DOHH2 (cell line): ENCODE measurements at regions not wholly inside any gene's neighbourhood (a gene's known extent, or its start where the extent isn't known, plus 50 kb on each side); places are given as distances from the start of the nearest gene placed in this dataset.

Source experiments
- H3F3A ChIP-seq: fragments of 200-600 bp; sonication (generic), shearing (Covaris generic); 2 replicates; pipeline ENCODE4 v1.6.0; 2016; ENCODE audit warnings: antibody characterized with exemption, mild to moderate bottlenecking; ENCODE audit not compliant: control insufficient read depth, insufficient read depth
- H3K27ac ChIP-seq: fragments of 200-600 bp; sonication (generic); 2 replicates; pipeline ENCODE4 v1.5.1; 2014; ENCODE audit warnings: low read depth, mild to moderate bottlenecking, low read length, moderate library complexity
- H3K27me3 ChIP-seq: fragments of 200-600 bp; sonication (generic); 2 replicates; pipeline ENCODE4 v1.6.1; 2014; ENCODE audit warnings: mild to moderate bottlenecking, low read length, mixed read lengths; ENCODE audit not compliant: control insufficient read depth
- H3K36me3 ChIP-seq: fragments of 200-600 bp; sonication (generic); 2 replicates; pipeline ENCODE4 v1.6.1; 2014; ENCODE audit warnings: mild to moderate bottlenecking, low read length, moderate library complexity, mixed read lengths; ENCODE audit not compliant: control insufficient read depth
- H3K4me1 ChIP-seq: fragments of 200-600 bp; sonication (generic); 2 replicates; pipeline ENCODE4 v1.6.1; 2014; ENCODE audit warnings: mild to moderate bottlenecking, low read length, mixed read lengths; ENCODE audit not compliant: control insufficient read depth
- H3K4me2 ChIP-seq: fragments of 200-600 bp; sonication (generic); 2 replicates; pipeline ENCODE4 v1.6.0; 2014; ENCODE audit warnings: mild to moderate bottlenecking, low read length, moderate library complexity
- H3K4me3 ChIP-seq: fragments of 200-600 bp; sonication (generic); 2 replicates; pipeline ENCODE4 v1.5.1; 2014; ENCODE audit warnings: mild to moderate bottlenecking, low read length, mixed read lengths
- H3K79me2 ChIP-seq: fragments of 200-600 bp; sonication (generic); 2 replicates; pipeline ENCODE4 v1.6.1; 2014; ENCODE audit warnings: mild to moderate bottlenecking, low read length, mixed read lengths; ENCODE audit not compliant: control insufficient read depth
- H3K9me2 ChIP-seq: fragments of 200-600 bp; sonication (generic); replicated peaks from 2 replicates; pipeline ENCODE4 v1.6.1; 2014; ENCODE audit warnings: mild to moderate bottlenecking, low read length, mixed read lengths; ENCODE audit not compliant: control insufficient read depth
- H3K9me3 ChIP-seq: fragments of 200-600 bp; sonication (generic); 2 replicates; pipeline ENCODE4 v1.6.1; 2014; ENCODE audit warnings: antibody characterized with exemption, low read length, mixed read lengths; ENCODE audit not compliant: control insufficient read depth, insufficient read depth
- H4K20me1 ChIP-seq: fragments of 200-600 bp; sonication (generic); 2 replicates; pipeline ENCODE4 v1.6.0; 2014; ENCODE audit warnings: low read depth, mild to moderate bottlenecking, antibody characterized with exemption, low read length, moderate library complexity; ENCODE audit not compliant: control insufficient read depth, insufficient read depth
- CTCF ChIP-seq: fragments of 200-600 bp; sonication (generic); IDR thresholded peaks from one replicate; pipeline ENCODE4 v1.5.1; 2014; ENCODE audit warnings: antibody characterized with exemption, mild to moderate bottlenecking, low read depth, low read length; ENCODE audit not compliant: poor library complexity, severe bottlenecking
- EZH2phosphoT487 ChIP-seq: fragments of 200-600 bp; sonication (generic); IDR thresholded peaks from 2 replicates; pipeline ENCODE4 v1.6.1; 2017; ENCODE audit warnings: borderline replicate concordance, mild to moderate bottlenecking, antibody characterized with exemption, low read length, moderate library complexity, mixed read lengths

GRCh38 chr9:79346350-79347020, 225.3 kb upstream of the TLE4 start:
- Histone ChIP-seq H3K79me2 (no peaks in the 10 kb centered on the region), H3K4me1 (no peaks in the 10 kb centered on the region), H3F3A (no peaks in the 10 kb centered on the region), H3K36me3 (no peaks in the 10 kb centered on the region), H3K27ac (no peak overlapping the region), H4K20me1 (no peaks in the 10 kb centered on the region), H3K4me2 (no peak overlapping the region), H3K9me3 (no peaks in the 10 kb centered on the region), H3K9me2 (no peaks in the 10 kb centered on the region), H3K27me3 (no peaks in the 10 kb centered on the region), H3K4me3 (no peak overlapping the region)
- TF ChIP-seq CTCF (no peak), EZH2phosphoT487 (no peak)

- H3K27ac ChIP-seq = no peak overlapping the region
- no peak for TF ChIP-seq EZH2phosphoT487
- no peak for TF ChIP-seq CTCF
- peaks cover 5% of the 10 kb centered on the region for H3K36me3 ChIP-seq
- no peaks in the 10 kb centered on the region for H3K27me3 ChIP-seq
- peaks cover 4% of the 10 kb centered on the region; the same call in 1 of the 2 replicates for H3F3A ChIP-seq
- H3K9me2 ChIP-seq = no peaks in the 10 kb centered on the region
- H3K4me3 ChIP-seq = no peak overlapping the region
- peaks cover 31% of the 10 kb centered on the region for H3K4me1 ChIP-seq
- H3K79me2 ChIP-seq = no peaks in the 10 kb centered on the region
- H3K9me3 ChIP-seq = peaks cover 5% of the 10 kb centered on the region; the same call in 1 of the 2 replicates
- H3K4me2 ChIP-seq = no peak overlapping the region
- no peaks in the 10 kb centered on the region for H4K20me1 ChIP-seq
These were observed 219.4 kb upstream of the TLE4 start for GRCh38 chr9:79352322-79352721.

- H3K4me1 ChIP-seq = peaks cover 36% of the 10 kb centered on the region
- H3K27me3 ChIP-seq = no peaks in the 10 kb centered on the region
- H3K4me2 ChIP-seq = no peak overlapping the region
- no peak overlapping the region for H3K4me3 ChIP-seq
- no peaks in the 10 kb centered on the region for H3K79me2 ChIP-seq
- H3F3A ChIP-seq = peaks cover 4% of the 10 kb centered on the region; the same call in 1 of the 2 replicates
- no peak overlapping the region for H3K27ac ChIP-seq
- no peaks in the 10 kb centered on the region for H4K20me1 ChIP-seq
- no peaks in the 10 kb centered on the region for H3K9me2 ChIP-seq
- TF ChIP-seq CTCF (no peak), EZH2phosphoT487 (no peak)
- H3K36me3 ChIP-seq = peaks cover 5% of the 10 kb centered on the region
- H3K9me3 ChIP-seq = peaks cover 5% of the 10 kb centered on the region; the same call in 1 of the 2 replicates
These were observed 217.8 kb upstream of the TLE4 start for GRCh38 chr9:79353856-79354520.
